GM23248 (cell line): ENCODE measurements at regions not wholly inside any gene's neighbourhood (a gene's known extent, or its start where the extent isn't known, plus 50 kb on each side); places are given as distances from the start of the nearest gene placed in this dataset.

Source experiments
- EZH2 ChIP-seq: fragments of 200-600 bp; sonication (generic); IDR thresholded peaks from 2 replicates; pipeline ENCODE4 v1.6.1; 2018; ENCODE audit warnings: antibody characterized with exemption, mild to moderate bottlenecking; ENCODE audit not compliant: insufficient read depth, poor library complexity, severe bottlenecking
- EZH2phosphoT487 ChIP-seq: fragments of 200-600 bp; sonication (generic); IDR thresholded peaks from 2 replicates; pipeline ENCODE4 v1.6.1; 2018; ENCODE audit warnings: antibody characterized with exemption, moderate library complexity, mild to moderate bottlenecking, low read depth; ENCODE audit not compliant: insufficient read depth

GRCh38 chr4:10385994-10386394 is 71.2 kb downstream of the ZNF518B start:
- TF ChIP-seq EZH2 (no peak), EZH2phosphoT487 (no peak)
